ENCODE measurements at regions not wholly inside any gene's neighbourhood (a gene's known extent, or its start where the extent isn't known, plus 50 kb on each side); places are given as distances from the start of the nearest gene placed in this dataset.

GRCh38 chr11:98572941-98573340 is 447.8 kb upstream of the CNTN5 start:
- no peak for DNase-seq
- no peaks in the 10 kb centered on the region for H3K4me1 ChIP-seq
- intact Hi-C loops (cut with DNase I; ENCODE audit: low total_unique reads), result no loop called here
- H3K27ac ChIP-seq, result no peak overlapping the region
- no peaks in the 10 kb centered on the region for H3K36me3 ChIP-seq
- WGBS, 5 donors, result 20 to 33% (median 22%) methylated on average over 1 of the region's 1 CpG
- peaks cover 0 to 5% (median 0%) of the 10 kb centered on the region in 8 donors for H3K9me3 ChIP-seq
- TF ChIP-seq CTCF (IDR thresholded peaks at IDR 0.05 in 8 of 11, conservative IDR thresholded peaks at IDR 0.05 in 3 of 11), result no peak
- no peak overlapping the region for H3K4me3 ChIP-seq
- no peaks in the 10 kb centered on the region for H3K27me3 ChIP-seq (replicated peaks in 1 of 7)

GRCh38 chr11:98587884-98588283 is 432.9 kb upstream of the CNTN5 start:
- no peaks in the 10 kb centered on the region for H3K36me3 ChIP-seq
- H3K4me3 ChIP-seq, result no peak overlapping the region
- H3K27ac ChIP-seq, result no peak overlapping the region
- no peak for TF ChIP-seq POLR2A (IDR thresholded peaks at IDR 0.05)
- no peak for TF ChIP-seq CTCF (IDR thresholded peaks at IDR 0.05 in 8 of 11, conservative IDR thresholded peaks at IDR 0.05 in 3 of 11)
- no peak for TF ChIP-seq POLR2AphosphoS5 (IDR thresholded peaks at IDR 0.05)
- H3K27me3 ChIP-seq (replicated peaks in 1 of 7), result no peaks in the 10 kb centered on the region
- H3K4me1 ChIP-seq, result no peaks in the 10 kb centered on the region
- DNase-seq, result no peak
- peaks cover 0 to 11% (median 4%) of the 10 kb centered on the region in 8 donors for H3K9me3 ChIP-seq
- intact Hi-C loops (cut with DNase I; ENCODE audit: low total_unique reads), result no loop called here

- TF ChIP-seq POLR2AphosphoS5 (IDR thresholded peaks at IDR 0.05) (no peak), CTCF (IDR thresholded peaks at IDR 0.05 in 8 of 11, conservative IDR thresholded peaks at IDR 0.05 in 3 of 11) (no peak), POLR2A (IDR thresholded peaks at IDR 0.05) (no peak)
- 18 to 37% (median 26%) methylated on average over 5 of the region's 5 CpGs for WGBS, 5 donors
- peaks cover 0 to 32% (median 22%) of the 10 kb centered on the region in 8 donors for H3K9me3 ChIP-seq
- H3K27ac ChIP-seq, result no peak overlapping the region
- H3K27me3 ChIP-seq (replicated peaks in 1 of 7), result no peaks in the 10 kb centered on the region
- H3K4me3 ChIP-seq, result no peak overlapping the region
- H3K36me3 ChIP-seq, result no peaks in the 10 kb centered on the region
- intact Hi-C loops (cut with DNase I; ENCODE audit: low total_unique reads), result no loop called here
- DNase-seq, result no peak
- no peaks in the 10 kb centered on the region for H3K4me1 ChIP-seq
Observed at GRCh38 chr11:98589967-98590366, 430.8 kb upstream of the CNTN5 start.

- DNase-seq, result no peak
- Histone ChIP-seq H3K9me3 (peaks cover 0 to 30% (median 5%) of the 10 kb centered on the region in 8 donors), H3K36me3 (no peaks in the 10 kb centered on the region), H3K4me1 (no peaks in the 10 kb centered on the region), H3K27ac (no peak overlapping the region), H3K27me3 (replicated peaks in 1 of 7) (no peaks in the 10 kb centered on the region), H3K4me3 (no peak overlapping the region)
- WGBS, 5 donors, result 75 to 89% (median 80%) methylated on average over 3 of the region's 3 CpGs
- TF ChIP-seq POLR2A (IDR thresholded peaks at IDR 0.05) (no peak), CTCF (IDR thresholded peaks at IDR 0.05 in 8 of 11, conservative IDR thresholded peaks at IDR 0.05 in 3 of 11) (no peak), POLR2AphosphoS5 (IDR thresholded peaks at IDR 0.05) (no peak)
- intact Hi-C loops (cut with DNase I; ENCODE audit: low total_unique reads), result no loop called here
Observed at GRCh38 chr11:98600103-98600502, 420.6 kb upstream of the CNTN5 start.
